Activated CD4-positive, alpha-beta T cell treated with anti-CD3 and anti-CD28 coated beads, Interleukin-2, Interleukin-4, amounts not matched to agents 100 ng/mL and 50 ng/mL, durations not matched to agents 16 hours and 8 hours (primary cell): ENCODE measurements at regions not wholly inside any gene's neighbourhood (a gene's known extent, or its start where the extent isn't known, plus 50 kb on each side); places are given as distances from the start of the nearest gene placed in this dataset.
A peak's percentile ranks its signal among the peaks of the same experiment; 100 is the strongest.
"Not testable (repeated sequence)": the region's sequence is repeated elsewhere in the genome, so short reads cannot be mapped to it uniquely, and the experiment has no call there.

Source experiments
- DNase-seq: peaks from one replicate; pipeline ENCODE4 v3.0.0-alpha.2; 2020; ENCODE audit warnings: low spot score

- DNase-seq = no peak
Measured at GRCh38 chr3:178099274-178099673, 437.0 kb upstream of the KCNMB2 start.

- DNase-seq = no peak
Measured at GRCh38 chr3:178099862-178100261, 436.4 kb upstream of the KCNMB2 start.

GRCh38 chr3:178100908-178101307 lies 435.3 kb upstream of the KCNMB2 start:
- no peak for DNase-seq

- no peak for DNase-seq
Measured at GRCh38 chr3:178103140-178103539, 433.1 kb upstream of the KCNMB2 start.

GRCh38 chr3:178107804-178108203 lies 428.4 kb upstream of the KCNMB2 start:
- DNase-seq = no peak

GRCh38 chr3:178109691-178110090 lies 426.5 kb upstream of the KCNMB2 start:
- DNase-seq = no peak

- DNase-seq = peak; percentile 2
Measured at GRCh38 chr3:178112134-178112533, 424.1 kb upstream of the KCNMB2 start.

GRCh38 chr3:178112552-178112951 lies 423.7 kb upstream of the KCNMB2 start:
- DNase-seq = not testable (repeated sequence)

- DNase-seq = no peak
Measured at GRCh38 chr3:178117641-178118040, 418.6 kb upstream of the KCNMB2 start.

- not testable (repeated sequence) for DNase-seq
Measured at GRCh38 chr3:178119608-178120295, 416.5 kb upstream of the KCNMB2 start.

GRCh38 chr3:178120367-178120766 lies 415.9 kb upstream of the KCNMB2 start:
- no peak for DNase-seq

GRCh38 chr3:178126686-178127085 lies 409.6 kb upstream of the KCNMB2 start:
- DNase-seq = no peak

- no peak for DNase-seq
Measured at GRCh38 chr3:178127221-178127620, 409.0 kb upstream of the KCNMB2 start.

- no peak for DNase-seq
Measured at GRCh38 chr3:178129109-178129508, 407.1 kb upstream of the KCNMB2 start.

- no peak for DNase-seq
Measured at GRCh38 chr3:178131801-178132200, 404.4 kb upstream of the KCNMB2 start.

GRCh38 chr3:178137206-178137605 lies 399.0 kb upstream of the KCNMB2 start:
- no peak for DNase-seq

- no peak for DNase-seq
Measured at GRCh38 chr3:178137831-178138230, 398.4 kb upstream of the KCNMB2 start.

GRCh38 chr3:178139116-178139515 lies 397.1 kb upstream of the KCNMB2 start:
- no peak for DNase-seq

- DNase-seq = no peak
Measured at GRCh38 chr3:178140531-178141304, 395.5 kb upstream of the KCNMB2 start.

GRCh38 chr3:178141305-178141684 lies 394.9 kb upstream of the KCNMB2 start:
- DNase-seq = not testable (repeated sequence)

GRCh38 chr3:178146406-178146831 lies 389.8 kb upstream of the KCNMB2 start:
- DNase-seq = no peak

GRCh38 chr3:178147001-178147400 lies 389.2 kb upstream of the KCNMB2 start:
- DNase-seq = no peak

GRCh38 chr3:178152031-178152806 lies 384.0 kb upstream of the KCNMB2 start:
- no peak for DNase-seq
